GM06990 (cell line): ENCODE measurements at regions not wholly inside any gene's neighbourhood (a gene's known extent, or its start where the extent isn't known, plus 50 kb on each side); places are given as distances from the start of the nearest gene placed in this dataset.

ENCODE experiments used
- DNase-seq: peaks from one replicate; pipeline ENCODE4 v3.0.0-alpha.2; 2011; ENCODE audit not compliant: insufficient read length; ENCODE audit errors: extremely low read depth
- H3K27me3 ChIP-seq: replicated peaks from 2 replicates; pipeline ENCODE4 v1.6.0; 2011; ENCODE audit warnings: low read length; ENCODE audit not compliant: control insufficient read depth, insufficient read depth
- H3K36me3 ChIP-seq: 2 replicates; pipeline ENCODE4 v1.5.1; 2011; ENCODE audit warnings: low read length; ENCODE audit not compliant: control insufficient read depth, insufficient read depth
- H3K4me3 ChIP-seq: replicated peaks from 2 replicates; pipeline ENCODE4 v1.5.1; 2011; ENCODE audit warnings: low read depth, mild to moderate bottlenecking, control low read depth, low read length
- CTCF ChIP-seq: IDR thresholded peaks from 2 replicates; pipeline ENCODE4 v1.5.1; 2011; ENCODE audit warnings: low read length, control low read depth, mild to moderate bottlenecking, inconsistent platforms; ENCODE audit not compliant: insufficient read depth, poor library complexity, severe bottlenecking

GRCh38 chr2:31704561-31705212 is 123.9 kb upstream of the SRD5A2 start:
- no peak for DNase-seq
- no peaks in the 10 kb centered on the region for H3K27me3 ChIP-seq
- no peak for TF ChIP-seq CTCF
- H3K36me3 ChIP-seq, result no peaks in the 10 kb centered on the region
- no peak overlapping the region for H3K4me3 ChIP-seq

- TF ChIP-seq CTCF, result no peak
Measured at GRCh38 chr2:31703253-31703652, 122.5 kb upstream of the SRD5A2 start.

GRCh38 chr2:31698722-31699121 is 118.0 kb upstream of the SRD5A2 start:
- Histone ChIP-seq H3K36me3 (no peaks in the 10 kb centered on the region), H3K4me3 (no peak overlapping the region), H3K27me3 (no peaks in the 10 kb centered on the region)
- no peak for TF ChIP-seq CTCF
- no peak for DNase-seq

More at GRCh38 chr2:31703253-31703652, 122.5 kb upstream of the SRD5A2 start:
- no peaks in the 10 kb centered on the region for H3K27me3 ChIP-seq
- no peaks in the 10 kb centered on the region for H3K36me3 ChIP-seq
- no peak overlapping the region for H3K4me3 ChIP-seq
- no peak for DNase-seq

- no peak overlapping the region for H3K4me3 ChIP-seq
- no peak for DNase-seq
- TF ChIP-seq CTCF, result no peak
- H3K36me3 ChIP-seq, result no peaks in the 10 kb centered on the region
- H3K27me3 ChIP-seq, result no peaks in the 10 kb centered on the region
Measured at GRCh38 chr2:31696068-31696467, 115.3 kb upstream of the SRD5A2 start.

GRCh38 chr2:31694444-31694843 is 113.7 kb upstream of the SRD5A2 start:
- no peak for DNase-seq
- Histone ChIP-seq H3K27me3 (no peaks in the 10 kb centered on the region), H3K36me3 (no peaks in the 10 kb centered on the region), H3K4me3 (no peak overlapping the region)
- no peak for TF ChIP-seq CTCF

GRCh38 chr2:31693882-31694281 is 113.1 kb upstream of the SRD5A2 start:
- TF ChIP-seq CTCF, result no peak
- no peak overlapping the region for H3K4me3 ChIP-seq
- H3K36me3 ChIP-seq, result no peaks in the 10 kb centered on the region
- H3K27me3 ChIP-seq, result no peaks in the 10 kb centered on the region
- DNase-seq, result no peak
